Naive thymus-derived CD4-positive, alpha-beta T cell (primary cell): ENCODE measurements at regions not wholly inside any gene's neighbourhood (a gene's known extent, or its start where the extent isn't known, plus 50 kb on each side); places are given as distances from the start of the nearest gene placed in this dataset.

Experiments
- ATAC-seq: fragments of 150-1000 bp; cut with Tn5 transposase; 2 replicates; pipeline ENCODE4 v1.10.0; 2021; ENCODE audit warnings: mild to moderate bottlenecking, moderate library complexity
- CTCF ChIA-PET: fragments of 350-600 bp; sonication (Branson Sonifier 250); formaldehyde crosslinking; loops from one replicate; lab custom pipeline; 2021; ENCODE audit warnings: antibody characterized with exemption; lab: Charles Lee
- POLR2A ChIA-PET: fragments of 350-600 bp; sonication (Branson Sonifier 250); formaldehyde crosslinking; loops from one replicate; lab custom pipeline; 2021; ENCODE audit warnings: antibody characterized with exemption, inconsistent platforms; lab: Charles Lee
- DNase-seq, 9 donors: peaks; one replicate each; pipeline versions ENCODE4 v3.0.0 to v3.0.0-alpha.2; 2020 to 2022; ENCODE audit warnings: mixed read lengths in 1 of 9
- H3K27ac ChIP-seq: one replicate; pipeline ENCODE4 v1.7.0; 2013; ENCODE audit warnings: mild to moderate bottlenecking, low read depth, low read length, moderate library complexity
- H3K27me3 ChIP-seq, 2 donors: one replicate each; pipeline ENCODE4 v1.7.0; 2013; ENCODE audit warnings: low read length in 2 of 2, mild to moderate bottlenecking in 2 of 2, moderate library complexity in 2 of 2; ENCODE audit not compliant: control insufficient read depth in 2 of 2, insufficient read depth in 2 of 2
- H3K36me3 ChIP-seq, 3 experiments: 1 replicate in 2 of 3; 2 replicates in 1 of 3; pipeline ENCODE4 v1.7.0; 2013; ENCODE audit warnings: low read length in 3 of 3, mild to moderate bottlenecking in 3 of 3, moderate library complexity in 1 of 3; ENCODE audit not compliant: insufficient read depth in 3 of 3, control insufficient read depth in 2 of 3
- H3K4me1 ChIP-seq, 2 donors: one replicate each; pipeline ENCODE4 v1.7.0; 2013; ENCODE audit warnings: low read length in 2 of 2, mild to moderate bottlenecking in 2 of 2, moderate library complexity in 1 of 2; ENCODE audit not compliant: control insufficient read depth in 2 of 2, insufficient read depth in 2 of 2
- H3K4me3 ChIP-seq: 2 replicates; pipeline ENCODE4 v1.7.0; 2013; ENCODE audit warnings: mild to moderate bottlenecking, low read length
- H3K9me3 ChIP-seq, 3 experiments: 1 replicate in 2 of 3; 2 replicates in 1 of 3; pipeline ENCODE4 v1.7.0; 2013; ENCODE audit warnings: low read length in 3 of 3; ENCODE audit not compliant: control insufficient read depth in 2 of 3
- H3K27ac Mint-ChIP-seq, 9 donors: one replicate each; pipeline ENCODE4 v1.8.0; 2020 to 2022; ENCODE audit warnings: mixed read lengths in 9 of 9, mild to moderate bottlenecking in 8 of 9, moderate library complexity in 5 of 9, inconsistent platforms in 2 of 9
- H3K27me3 Mint-ChIP-seq, 5 donors: one replicate each; pipeline ENCODE4 v1.8.0; 2021 to 2022; ENCODE audit warnings: mixed read lengths in 5 of 5, mild to moderate bottlenecking in 1 of 5
- H3K36me3 Mint-ChIP-seq, 5 donors: one replicate each; pipeline ENCODE4 v1.8.0; 2020 to 2022; ENCODE audit warnings: mixed read lengths in 5 of 5, mild to moderate bottlenecking in 3 of 5, inconsistent platforms in 1 of 5
- H3K4me1 Mint-ChIP-seq, 7 donors: one replicate each; pipeline ENCODE4 v1.8.0; 2020 to 2022; ENCODE audit warnings: mixed read lengths in 7 of 7, mild to moderate bottlenecking in 3 of 7, inconsistent platforms in 1 of 7
- H3K4me3 Mint-ChIP-seq, 10 donors: one replicate each; pipeline ENCODE4 v1.8.0; 2020 to 2022; ENCODE audit warnings: mild to moderate bottlenecking in 10 of 10, mixed read lengths in 10 of 10, moderate library complexity in 6 of 10, inconsistent platforms in 2 of 10
- H3K9me3 Mint-ChIP-seq, 11 donors: one replicate each; pipeline ENCODE4 v1.8.0; 2020 to 2022; ENCODE audit warnings: mixed read lengths in 11 of 11, mild to moderate bottlenecking in 4 of 11, inconsistent platforms in 1 of 11, moderate library complexity in 1 of 11
- intact Hi-C, 2 donors: fragments of 100-400 bp; cut with micrococcal nuclease; formaldehyde crosslinking; loops; one replicate each; pipeline ENCODE4 v1.15.1; 2023

DNA sequence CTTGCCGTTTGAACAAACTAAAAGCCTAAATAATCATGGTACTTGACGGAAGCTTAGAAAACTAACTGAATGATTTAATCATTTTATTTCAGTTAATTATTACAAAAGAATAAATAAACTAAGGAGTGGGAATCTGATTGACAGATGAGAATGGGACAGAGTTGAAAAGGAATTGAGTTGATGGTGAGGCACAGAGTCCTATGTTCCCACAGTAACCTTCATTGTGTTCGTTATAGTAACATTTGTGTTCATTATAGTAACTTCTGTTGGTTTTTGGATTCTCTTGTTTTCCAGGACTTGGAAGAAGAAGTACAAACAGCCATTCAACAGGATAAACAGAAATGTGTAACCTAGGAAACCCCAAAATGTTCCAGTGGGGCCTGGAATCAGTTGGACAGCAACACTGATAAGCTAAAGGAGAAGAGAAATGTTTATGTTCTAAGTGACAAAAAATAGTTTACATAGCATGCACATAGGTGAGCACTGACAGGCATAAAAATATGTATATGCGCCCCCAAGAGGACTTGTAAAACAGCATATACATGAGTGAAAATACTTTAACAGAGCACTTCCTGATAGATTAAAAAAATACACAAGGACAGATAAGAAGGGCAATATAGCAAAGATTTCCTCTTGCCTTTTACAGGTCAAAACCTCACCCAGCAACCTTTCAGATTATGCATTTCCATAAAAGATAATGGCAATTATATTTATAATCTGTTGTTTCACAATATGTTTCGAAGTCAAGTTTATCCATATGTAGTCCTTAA, 218.6 kb upstream of the HTR2C start:
- H3K36me3 Mint-ChIP-seq = no peaks in the 10 kb centered on the region
- CTCF ChIA-PET = no interaction called here

DNA sequence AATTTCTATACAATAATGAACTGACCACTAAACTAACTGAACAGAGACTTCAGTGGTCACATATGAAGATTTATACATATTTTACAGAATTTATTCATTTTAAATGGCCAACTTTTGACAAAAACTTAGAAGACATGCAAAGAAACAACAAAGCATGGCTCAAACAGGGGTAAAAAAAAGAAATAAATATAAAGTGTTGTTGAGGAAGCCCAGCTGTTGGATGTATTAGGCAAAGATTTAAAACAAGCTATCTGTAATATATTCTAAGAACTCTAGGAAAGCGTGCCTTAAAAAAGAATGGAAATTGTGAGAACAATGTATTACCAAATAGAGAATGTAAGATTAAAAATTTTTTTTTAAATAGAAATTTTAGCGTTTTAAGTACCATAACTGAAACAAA, 210.9 kb upstream of the HTR2C start:
- peaks cover 0 to 5% (median 0%) of the 10 kb centered on the region in 11 donors for H3K9me3 Mint-ChIP-seq
- ChIA-PET POLR2A (no interaction called here), CTCF (no interaction called here)
- no peaks in the 10 kb centered on the region for H3K27me3 Mint-ChIP-seq
- Histone ChIP-seq H3K9me3 (no peaks in the 10 kb centered on the region), H3K4me3 (no peak overlapping the region), H3K36me3 (no peaks in the 10 kb centered on the region), H3K27ac (no peak overlapping the region), H3K4me1 (no peaks in the 10 kb centered on the region), H3K27me3 (no peaks in the 10 kb centered on the region)
- DNase-seq (no peak), ATAC-seq (no peak)
- intact Hi-C loops = no loop called here
- H3K36me3 Mint-ChIP-seq = no peaks in the 10 kb centered on the region
- no peaks in the 10 kb centered on the region for H3K4me1 Mint-ChIP-seq
- H3K4me3 Mint-ChIP-seq = no peak overlapping the region
- no peak overlapping the region for H3K27ac Mint-ChIP-seq

More for the DNA sequence above, 218.6 kb upstream of the HTR2C start:
- intact Hi-C loops = no loop called here
- H3K4me1 ChIP-seq = no peaks in the 10 kb centered on the region
- POLR2A ChIA-PET = no interaction called here
- H3K27me3 Mint-ChIP-seq = no peaks in the 10 kb centered on the region
- H3K36me3 ChIP-seq = no peaks in the 10 kb centered on the region
- no peaks in the 10 kb centered on the region for H3K9me3 ChIP-seq
- H3K9me3 Mint-ChIP-seq = peaks cover 0 to 6% (median 0%) of the 10 kb centered on the region in 11 donors
- no peak overlapping the region for H3K4me3 ChIP-seq
- no peak overlapping the region for H3K4me3 Mint-ChIP-seq
- H3K27ac Mint-ChIP-seq = no peak overlapping the region
- H3K27ac ChIP-seq = no peak overlapping the region
- no peaks in the 10 kb centered on the region for H3K27me3 ChIP-seq
- no peak for DNase-seq
- no peak for ATAC-seq
- no peaks in the 10 kb centered on the region for H3K4me1 Mint-ChIP-seq

DNA sequence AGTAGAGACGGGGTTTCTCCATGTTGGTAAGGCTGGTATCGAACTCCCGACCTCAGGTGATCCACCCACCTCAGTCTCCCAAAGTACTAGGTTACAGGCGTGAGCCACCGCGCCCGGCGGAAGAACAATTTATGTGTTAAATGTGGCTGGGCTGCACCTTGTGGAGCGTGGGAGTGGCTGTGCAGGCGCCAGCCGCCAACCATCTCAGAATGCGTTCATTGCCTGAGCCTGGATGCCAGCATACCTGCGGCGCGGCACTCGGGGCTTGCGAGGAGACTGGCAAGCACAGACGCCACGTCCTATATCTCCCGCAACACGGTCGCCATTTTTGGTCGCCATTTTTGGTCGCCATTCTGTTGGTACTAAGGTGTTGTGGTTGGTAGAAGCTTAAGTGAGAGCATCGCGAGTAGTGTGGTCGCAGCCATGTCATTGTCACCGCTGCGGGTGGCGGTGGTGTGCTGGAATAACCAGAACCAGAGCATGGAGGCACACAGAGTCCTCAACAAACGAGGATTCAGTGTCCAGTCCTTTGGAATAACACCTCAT, 193.6 kb upstream of the HTR2C start:
- intact Hi-C loops = no loop called here
- no peaks in the 10 kb centered on the region for H3K27me3 ChIP-seq
- Mint-ChIP-seq H3K4me3 (no peak overlapping the region), H3K27ac (no peak overlapping the region), H3K36me3 (no peaks in the 10 kb centered on the region), H3K4me1 (no peaks in the 10 kb centered on the region), H3K27me3 (no peaks in the 10 kb centered on the region), H3K9me3 (peaks cover 0 to 5% (median 0%) of the 10 kb centered on the region in 11 donors)
- H3K36me3 ChIP-seq = no peaks in the 10 kb centered on the region
- no peaks in the 10 kb centered on the region for H3K9me3 ChIP-seq
- ATAC-seq = no peak
- H3K27ac ChIP-seq = no peak overlapping the region
- DNase-seq = no peak
- ChIA-PET CTCF (no interaction called here), POLR2A (no interaction called here)
- no peak overlapping the region for H3K4me3 ChIP-seq
- H3K4me1 ChIP-seq = no peaks in the 10 kb centered on the region
